ENCODE measurements at regions not wholly inside any gene's neighbourhood (a gene's known extent, or its start where the extent isn't known, plus 50 kb on each side); places are given as distances from the start of the nearest gene placed in this dataset.

DNA sequence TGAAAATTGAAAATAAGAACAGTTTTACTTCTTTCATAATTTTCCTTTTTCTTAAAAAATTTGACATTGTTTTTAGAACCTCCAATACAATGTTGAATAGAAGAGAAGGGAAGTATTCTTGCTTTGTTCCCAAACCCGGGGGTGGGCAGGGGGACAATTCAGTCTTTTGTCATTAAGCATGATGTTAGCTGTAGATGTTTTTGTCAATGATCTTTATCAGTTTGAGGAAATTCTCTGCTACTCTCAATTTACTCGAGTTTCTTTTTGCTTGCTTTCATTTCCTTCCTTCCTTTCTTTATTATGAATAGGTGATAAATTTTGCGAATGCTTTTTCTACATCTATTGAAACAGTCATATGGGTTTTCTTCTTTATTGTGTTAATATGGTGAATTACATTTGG, 183.2 kb upstream of the FRMD6 start:
- Histone ChIP-seq H3K4me1 (ENCODE audit: control insufficient read depth, insufficient read depth, low read length) (no peaks in the 10 kb centered on the region), H3K9me3 (ENCODE audit: control insufficient read depth, insufficient read depth, low read depth, low read length) (no peaks in the 10 kb centered on the region), H3K4me3 (ENCODE audit: low read depth, low read length) (no peak overlapping the region), H3K36me3 (ENCODE audit: control insufficient read depth in 2 of 2, insufficient read depth in 1 of 2, low read length in 2 of 2) (no peaks in the 10 kb centered on the region), H3K27ac (ENCODE audit: extremely low read depth, low read depth, low read length) (no peak overlapping the region)
- TF ChIP-seq, protein P1, sequence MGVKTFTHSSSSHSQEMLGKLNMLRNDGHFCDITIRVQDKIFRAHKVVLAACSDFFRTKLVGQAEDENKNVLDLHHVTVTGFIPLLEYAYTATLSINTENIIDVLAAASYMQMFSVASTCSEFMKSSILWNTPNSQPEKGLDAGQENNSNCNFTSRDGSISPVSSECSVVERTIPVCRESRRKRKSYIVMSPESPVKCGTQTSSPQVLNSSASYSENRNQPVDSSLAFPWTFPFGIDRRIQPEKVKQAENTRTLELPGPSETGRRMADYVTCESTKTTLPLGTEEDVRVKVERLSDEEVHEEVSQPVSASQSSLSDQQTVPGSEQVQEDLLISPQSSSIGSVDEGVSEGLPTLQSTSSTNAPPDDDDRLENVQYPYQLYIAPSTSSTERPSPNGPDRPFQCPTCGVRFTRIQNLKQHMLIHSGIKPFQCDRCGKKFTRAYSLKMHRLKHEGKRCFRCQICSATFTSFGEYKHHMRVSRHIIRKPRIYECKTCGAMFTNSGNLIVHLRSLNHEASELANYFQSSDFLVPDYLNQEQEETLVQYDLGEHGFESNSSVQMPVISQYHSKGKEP (tag by site-specific recombination; IDR thresholded peaks at IDR 0.05) = no peak
- TF ChIP-seq MZF1 (tag by site-specific recombination; IDR thresholded peaks at IDR 0.05; ENCODE audit: borderline replicate concordance) (no peak), ZNF23 (tag by site-specific recombination; IDR thresholded peaks at IDR 0.05; ENCODE audit: borderline replicate concordance) (no peak), ZNF184 (tag by site-specific recombination; IDR thresholded peaks at IDR 0.05) (no peak), ZNF785 (tag by site-specific recombination; IDR thresholded peaks at IDR 0.05) (no peak), ZNF433 (tag by site-specific recombination; IDR thresholded peaks at IDR 0.05; ENCODE audit: low read depth) (no peak), ZBTB7A (tag by site-specific recombination; IDR thresholded peaks at IDR 0.05; ENCODE audit: low read depth) (no peak), ZNF561 (tag by site-specific recombination; IDR thresholded peaks at IDR 0.05; ENCODE audit: borderline replicate concordance) (no peak), ZXDB (tag by site-specific recombination; IDR thresholded peaks at IDR 0.05) (no peak), ZNF341 (tag by site-specific recombination; IDR thresholded peaks at IDR 0.05; ENCODE audit: low read depth) (no peak)
- ChIA-PET CTCF (no interaction called here), POLR2A (no interaction called here)

DNA sequence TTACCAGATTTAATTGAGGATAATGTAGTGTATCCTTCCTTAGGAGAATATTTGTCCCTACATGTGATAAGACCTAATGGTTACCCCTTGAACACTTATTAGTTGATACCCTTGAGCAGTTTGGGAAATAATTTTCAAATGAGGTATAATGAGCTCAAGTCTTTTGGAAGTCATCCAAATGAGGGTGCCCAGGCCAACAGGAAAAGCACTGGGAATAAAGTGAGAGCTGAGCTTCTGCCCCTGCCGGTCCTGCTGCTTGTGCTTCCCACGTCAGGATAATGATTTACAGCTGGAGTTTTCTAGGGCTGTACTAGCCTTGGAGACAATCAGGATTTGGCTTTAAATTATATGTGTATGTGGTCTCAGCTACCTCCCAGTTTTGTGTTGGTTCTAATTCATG, 178.8 kb upstream of the FRMD6 start:
- Histone ChIP-seq H3K36me3 (ENCODE audit: control insufficient read depth in 2 of 2, insufficient read depth in 1 of 2, low read length in 2 of 2) (no peaks in the 10 kb centered on the region), H3K4me3 (ENCODE audit: low read depth, low read length) (no peak overlapping the region), H3K9me3 (ENCODE audit: control insufficient read depth, insufficient read depth, low read depth, low read length) (no peaks in the 10 kb centered on the region), H3K27ac (ENCODE audit: extremely low read depth, low read depth, low read length) (no peak overlapping the region), H3K4me1 (ENCODE audit: control insufficient read depth, insufficient read depth, low read length) (peaks cover 8% of the 10 kb centered on the region)
- no peak for TF ChIP-seq TCF7L2 (IDR thresholded peaks at IDR 0.05; ENCODE audit: borderline replicate concordance, low read depth, low read length)
- no peak for TF ChIP-seq ZNF133 (tag by site-specific recombination; IDR thresholded peaks at IDR 0.05)
- no peak for TF ChIP-seq MZF1 (tag by site-specific recombination; IDR thresholded peaks at IDR 0.05; ENCODE audit: borderline replicate concordance)
- TF ChIP-seq GLI2 (tag by site-specific recombination; IDR thresholded peaks at IDR 0.05; ENCODE audit: borderline replicate concordance, low read depth) = no peak
- TF ChIP-seq BCL11B (tag by site-specific recombination; IDR thresholded peaks at IDR 0.05; ENCODE audit: low read depth) = no peak
- no peak for TF ChIP-seq ZNF416 (tag by site-specific recombination; IDR thresholded peaks at IDR 0.05)
- no peak for TF ChIP-seq ZNF112 (tag by site-specific recombination; IDR thresholded peaks at IDR 0.05)
- TF ChIP-seq ZNF274 (IDR thresholded peaks at IDR 0.05; ENCODE audit: low read length) = no peak
- TF ChIP-seq ZNF274 (tag by site-specific recombination; IDR thresholded peaks at IDR 0.05; ENCODE audit: borderline replicate concordance) = no peak
- TF ChIP-seq ZNF266 (tag by site-specific recombination; IDR thresholded peaks at IDR 0.05; ENCODE audit: low read depth) = no peak
- no peak for TF ChIP-seq ZNF175 (tag by site-specific recombination; IDR thresholded peaks at IDR 0.05)
- CTCF ChIA-PET = no interaction called here
- POLR2A ChIA-PET = no interaction called here

DNA sequence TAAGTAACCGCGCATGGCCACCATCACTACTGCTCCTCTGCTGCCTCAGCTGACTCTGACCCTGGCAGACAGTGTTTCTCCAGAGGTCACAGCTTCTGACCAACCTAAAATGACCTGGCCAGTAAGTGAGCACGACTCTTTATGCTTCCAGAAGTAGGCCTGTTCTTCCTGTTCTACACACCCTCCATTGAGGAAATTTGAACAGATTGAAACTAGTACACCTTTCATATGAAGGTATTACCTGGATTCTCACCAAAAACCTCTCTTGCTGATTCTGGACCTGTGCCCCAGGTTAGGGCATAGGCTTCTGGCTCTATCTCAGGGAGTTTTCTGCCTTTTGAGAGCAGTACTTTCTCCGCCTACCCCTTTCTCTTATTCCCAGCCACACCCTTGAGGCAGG, 178.4 kb upstream of the FRMD6 start:
- no peak overlapping the region for H3K27ac ChIP-seq (ENCODE audit: extremely low read depth, low read depth, low read length)
- TF ChIP-seq ZNF549 (tag by site-specific recombination; IDR thresholded peaks at IDR 0.05) (no peak), ZSCAN30 (tag by site-specific recombination; IDR thresholded peaks at IDR 0.05) (no peak), TCF7L2 (IDR thresholded peaks at IDR 0.05; ENCODE audit: borderline replicate concordance, low read depth, low read length) (no peak), ZNF701 (tag by site-specific recombination; IDR thresholded peaks at IDR 0.05) (no peak), ZNF658 (tag by site-specific recombination; IDR thresholded peaks at IDR 0.05) (no peak), ZNF324 (tag by site-specific recombination; IDR thresholded peaks at IDR 0.05) (no peak), GLIS2 (tag by site-specific recombination; IDR thresholded peaks at IDR 0.05) (no peak), ZNF747 (tag by site-specific recombination; IDR thresholded peaks at IDR 0.05) (no peak), ZNF629 (tag by site-specific recombination; IDR thresholded peaks at IDR 0.05) (no peak), HOXD13 (CRISPR knock-in tag; IDR thresholded peaks at IDR 0.05; ENCODE audit: borderline replicate concordance) (no peak)
- H3K9me3 ChIP-seq (ENCODE audit: control insufficient read depth, insufficient read depth, low read depth, low read length) = no peaks in the 10 kb centered on the region
- H3K4me3 ChIP-seq (ENCODE audit: low read depth, low read length) = no peak overlapping the region
- CTCF ChIA-PET = interaction anchor here (0.7 kb wide), 1 partner anchor 48 kb away, joined by 3 read pairs; no protein-coding TSS in a partner anchor
- H3K36me3 ChIP-seq (ENCODE audit: control insufficient read depth in 2 of 2, insufficient read depth in 1 of 2, low read length in 2 of 2) = no peaks in the 10 kb centered on the region
- POLR2A ChIA-PET = no interaction called here
- peaks cover 8% of the 10 kb centered on the region for H3K4me1 ChIP-seq (ENCODE audit: control insufficient read depth, insufficient read depth, low read length)
